Loucy (cell line): ENCODE measurements at regions not wholly inside any gene's neighbourhood (a gene's known extent, or its start where the extent isn't known, plus 50 kb on each side); places are given as distances from the start of the nearest gene placed in this dataset.

ENCODE experiments used
- H2AFZ ChIP-seq: fragments of 200-600 bp; sonication (generic); 2 replicates; pipeline ENCODE4 v1.6.0; 2016; ENCODE audit warnings: antibody characterized with exemption, mild to moderate bottlenecking, low read length, moderate library complexity
- H3F3A ChIP-seq: fragments of 200-600 bp; 2 replicates; pipeline ENCODE4 v1.6.0; 2016; ENCODE audit warnings: antibody characterized with exemption, low read depth, mild to moderate bottlenecking
- H3K27me3 ChIP-seq: fragments of 200-600 bp; sonication (generic); 2 replicates; pipeline ENCODE4 v1.6.1; 2014; ENCODE audit warnings: low read length, mild to moderate bottlenecking; ENCODE audit not compliant: insufficient read depth, poor library complexity, severe bottlenecking
- H3K36me3 ChIP-seq: fragments of 200-600 bp; sonication (generic); 2 replicates; pipeline ENCODE4 v1.6.1; 2016; ENCODE audit warnings: low read length; ENCODE audit not compliant: insufficient read depth
- H3K4me1 ChIP-seq: fragments of 200-600 bp; sonication (generic); 2 replicates; pipeline ENCODE4 v1.5.1; 2014; ENCODE audit warnings: low read length, mild to moderate bottlenecking; ENCODE audit not compliant: insufficient read depth, poor library complexity, severe bottlenecking
- H3K4me2 ChIP-seq: fragments of 200-600 bp; sonication (generic); 2 replicates; pipeline ENCODE4 v1.6.0; 2014; ENCODE audit warnings: antibody characterized with exemption, low read length, low read depth, mild to moderate bottlenecking; ENCODE audit not compliant: poor library complexity, severe bottlenecking
- H3K4me3 ChIP-seq: fragments of 200-600 bp; sonication (generic); 2 replicates; pipeline ENCODE4 v1.5.1; 2014; ENCODE audit warnings: low read length, mild to moderate bottlenecking, mixed read lengths; ENCODE audit not compliant: poor library complexity, severe bottlenecking
- H3K79me2 ChIP-seq: fragments of 200-600 bp; sonication (generic); 2 replicates; pipeline ENCODE4 v1.6.1; 2014; ENCODE audit warnings: low read length; ENCODE audit not compliant: insufficient read depth
- H3K9ac ChIP-seq: fragments of 200-600 bp; sonication (generic); 2 replicates; pipeline ENCODE4 v1.6.0; 2014; ENCODE audit warnings: mild to moderate bottlenecking, low read depth, low read length, moderate library complexity; ENCODE audit not compliant: poor library complexity, severe bottlenecking
- H3K9me2 ChIP-seq: fragments of 200-600 bp; sonication (generic); replicated peaks from 2 replicates; pipeline ENCODE4 v1.6.1; 2016; ENCODE audit warnings: low read depth, low read length, mixed read lengths
- H3K9me3 ChIP-seq: fragments of 200-600 bp; sonication (generic); 2 replicates; pipeline ENCODE4 v1.6.1; 2014; ENCODE audit warnings: mild to moderate bottlenecking, antibody characterized with exemption, low read length, low read depth; ENCODE audit not compliant: insufficient read depth
- H4K20me1 ChIP-seq: fragments of 200-600 bp; sonication (generic); 2 replicates; pipeline ENCODE4 v1.6.0; 2014; ENCODE audit warnings: antibody characterized with exemption, low read length, mild to moderate bottlenecking; ENCODE audit not compliant: insufficient read depth, poor library complexity, severe bottlenecking
- EZH2phosphoT487 ChIP-seq: fragments of 200-600 bp; IDR thresholded peaks from 2 replicates; pipeline ENCODE4 v1.6.1; 2018; ENCODE audit warnings: antibody characterized with exemption, mild to moderate bottlenecking, moderate library complexity, borderline replicate concordance
- TF ChIP-seq, protein P1 (sequence below): fragments of 200-600 bp; sonication (generic); conservative IDR thresholded peaks from 2 replicates; pipeline ENCODE4 v1.5.1; 2014; ENCODE audit warnings: mild to moderate bottlenecking, antibody characterized with exemption, low read length

DNA sequence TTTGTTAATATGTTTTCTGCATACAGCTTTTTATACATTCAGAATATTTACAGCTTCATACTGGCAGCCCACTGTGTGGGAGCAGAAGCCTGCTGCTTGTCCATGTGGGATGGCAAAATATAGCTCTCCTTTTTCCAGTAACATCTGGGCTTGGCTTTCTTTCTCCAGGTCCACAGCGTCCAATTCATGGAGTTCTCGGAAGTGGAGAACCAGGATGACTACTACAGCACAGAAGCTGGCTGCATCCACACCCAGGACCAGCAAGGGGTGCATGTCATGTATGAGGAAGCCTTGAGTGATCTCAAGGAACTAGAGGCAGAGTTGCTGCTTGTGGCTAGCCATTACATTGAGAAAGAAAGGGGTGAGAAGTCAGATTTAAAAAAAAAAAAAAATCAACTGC is 143.1 kb downstream of the CD164 start:
- H3K4me3 ChIP-seq: no peak overlapping the region
- H3K4me2 ChIP-seq: no peak overlapping the region
- no peaks in the 10 kb centered on the region for H4K20me1 ChIP-seq
- TF ChIP-seq, protein P1, sequence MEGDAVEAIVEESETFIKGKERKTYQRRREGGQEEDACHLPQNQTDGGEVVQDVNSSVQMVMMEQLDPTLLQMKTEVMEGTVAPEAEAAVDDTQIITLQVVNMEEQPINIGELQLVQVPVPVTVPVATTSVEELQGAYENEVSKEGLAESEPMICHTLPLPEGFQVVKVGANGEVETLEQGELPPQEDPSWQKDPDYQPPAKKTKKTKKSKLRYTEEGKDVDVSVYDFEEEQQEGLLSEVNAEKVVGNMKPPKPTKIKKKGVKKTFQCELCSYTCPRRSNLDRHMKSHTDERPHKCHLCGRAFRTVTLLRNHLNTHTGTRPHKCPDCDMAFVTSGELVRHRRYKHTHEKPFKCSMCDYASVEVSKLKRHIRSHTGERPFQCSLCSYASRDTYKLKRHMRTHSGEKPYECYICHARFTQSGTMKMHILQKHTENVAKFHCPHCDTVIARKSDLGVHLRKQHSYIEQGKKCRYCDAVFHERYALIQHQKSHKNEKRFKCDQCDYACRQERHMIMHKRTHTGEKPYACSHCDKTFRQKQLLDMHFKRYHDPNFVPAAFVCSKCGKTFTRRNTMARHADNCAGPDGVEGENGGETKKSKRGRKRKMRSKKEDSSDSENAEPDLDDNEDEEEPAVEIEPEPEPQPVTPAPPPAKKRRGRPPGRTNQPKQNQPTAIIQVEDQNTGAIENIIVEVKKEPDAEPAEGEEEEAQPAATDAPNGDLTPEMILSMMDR: no peak
- no peak for TF ChIP-seq EZH2phosphoT487
- no peaks in the 10 kb centered on the region for H3K9me3 ChIP-seq
- 0 out of 2 replicates have a peak, but pooled peaks cover 4% of the 10 kb centered on the region for H3F3A ChIP-seq
- no peaks in the 10 kb centered on the region for H3K79me2 ChIP-seq
- no peaks in the 10 kb centered on the region for H3K27me3 ChIP-seq
- H3K9ac ChIP-seq: no peak overlapping the region
- H2AFZ ChIP-seq: no peak overlapping the region
- peaks cover 31% of the 10 kb centered on the region for H3K4me1 ChIP-seq
- H3K36me3 ChIP-seq: no peaks in the 10 kb centered on the region
- H3K9me2 ChIP-seq: no peaks in the 10 kb centered on the region

DNA sequence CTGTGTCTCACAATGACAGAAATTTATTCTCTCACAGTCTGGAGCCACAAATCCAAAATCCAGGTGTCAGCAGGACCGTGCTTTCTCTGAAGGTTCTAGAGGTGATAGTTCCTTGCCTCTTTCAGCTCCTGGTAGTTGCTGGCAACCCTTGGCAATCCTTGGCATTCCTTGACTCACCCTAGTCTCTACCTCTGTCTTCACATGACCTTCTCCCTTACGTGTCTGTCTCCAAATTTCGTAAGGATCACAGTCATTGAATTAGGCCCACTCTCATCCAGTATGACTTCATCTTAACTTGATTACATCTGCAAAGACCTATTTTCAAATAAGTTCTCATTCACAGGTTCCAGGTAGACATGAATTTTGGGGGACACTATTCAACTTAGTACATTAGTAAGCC is 143.1 kb downstream of the CEP57L1 start:
- no peaks in the 10 kb centered on the region for H3K79me2 ChIP-seq
- H3F3A ChIP-seq: 0 out of 2 replicates have a peak, but pooled peaks cover under 1% of the 10 kb centered on the region
- H3K9ac ChIP-seq: no peak overlapping the region
- H3K27me3 ChIP-seq: no peaks in the 10 kb centered on the region
- TF ChIP-seq EZH2phosphoT487: no peak
- TF ChIP-seq, protein P1: no peak
- H2AFZ ChIP-seq: no peak overlapping the region
- no peaks in the 10 kb centered on the region for H4K20me1 ChIP-seq
- H3K36me3 ChIP-seq: no peaks in the 10 kb centered on the region
- no peaks in the 10 kb centered on the region for H3K9me2 ChIP-seq
- H3K4me1 ChIP-seq: peaks cover 24% of the 10 kb centered on the region
- no peak overlapping the region for H3K4me2 ChIP-seq
- H3K4me3 ChIP-seq: no peak overlapping the region
- no peaks in the 10 kb centered on the region for H3K9me3 ChIP-seq

DNA sequence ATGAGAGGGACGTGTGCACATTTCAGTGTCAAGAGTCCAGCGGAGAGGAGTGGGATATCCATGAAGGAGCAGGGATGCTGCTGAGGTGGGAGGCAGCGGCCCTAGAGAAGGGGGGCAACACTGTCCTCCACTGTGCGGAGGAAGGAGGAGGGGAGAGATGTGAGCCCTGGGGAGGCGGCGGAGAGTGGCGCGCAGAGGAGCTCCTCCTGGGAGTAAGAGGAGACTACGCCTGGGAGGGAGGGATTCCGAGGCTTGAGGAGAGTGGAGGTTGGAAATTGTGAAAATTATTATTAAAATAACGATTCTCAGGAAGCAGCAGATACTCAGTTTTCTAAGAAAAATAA is 142.7 kb downstream of the CEP57L1 start:
- no peaks in the 10 kb centered on the region for H3K9me3 ChIP-seq
- H3K36me3 ChIP-seq: no peaks in the 10 kb centered on the region
- no peak overlapping the region for H3K4me2 ChIP-seq
- H3F3A ChIP-seq: no peaks in the 10 kb centered on the region
- H4K20me1 ChIP-seq: no peaks in the 10 kb centered on the region
- no peak overlapping the region for H2AFZ ChIP-seq
- no peaks in the 10 kb centered on the region for H3K27me3 ChIP-seq
- no peak overlapping the region for H3K4me3 ChIP-seq
- peaks cover 24% of the 10 kb centered on the region for H3K4me1 ChIP-seq
- H3K9me2 ChIP-seq: no peaks in the 10 kb centered on the region
- H3K9ac ChIP-seq: no peak overlapping the region
- TF ChIP-seq, protein P1: no peak
- TF ChIP-seq EZH2phosphoT487: no peak
- no peaks in the 10 kb centered on the region for H3K79me2 ChIP-seq
